Gastroesophageal sphincter (tissue), 3 donors: ENCODE measurements at regions not wholly inside any gene's neighbourhood (a gene's known extent, or its start where the extent isn't known, plus 50 kb on each side); places are given as distances from the start of the nearest gene placed in this dataset.

ENCODE experiments used
- EP300 ChIP-seq: sonication (generic); formaldehyde crosslinking; IDR thresholded peaks from one replicate; pipeline ENCODE4 v1.6.1; 2017; ENCODE audit warnings: antibody characterized with exemption, mild to moderate bottlenecking
- POLR2A ChIP-seq, 2 donors: fragments of 450-650 bp; IDR thresholded peaks; one replicate each; pipeline ENCODE4 v1.6.1; 2017; ENCODE audit warnings: antibody characterized with exemption in 2 of 2, mild to moderate bottlenecking in 2 of 2, moderate library complexity in 1 of 2
- POLR2AphosphoS5 ChIP-seq: sonication (generic); formaldehyde crosslinking; IDR thresholded peaks from one replicate; pipeline ENCODE4 v1.6.1; 2017; ENCODE audit warnings: antibody characterized with exemption
- TF ChIP-seq, protein P1 (sequence below), 4 experiments: fragments of 200-600 bp in 2 of 4; fragments of 450-650 bp in 2 of 4; sonication (generic) in 1 of 4; IDR thresholded peaks; one replicate each; pipeline ENCODE4 v1.5.1; 2017 to 2019; ENCODE audit warnings: antibody characterized with exemption in 4 of 4, mild to moderate bottlenecking in 2 of 4, moderate library complexity in 2 of 4

DNA sequence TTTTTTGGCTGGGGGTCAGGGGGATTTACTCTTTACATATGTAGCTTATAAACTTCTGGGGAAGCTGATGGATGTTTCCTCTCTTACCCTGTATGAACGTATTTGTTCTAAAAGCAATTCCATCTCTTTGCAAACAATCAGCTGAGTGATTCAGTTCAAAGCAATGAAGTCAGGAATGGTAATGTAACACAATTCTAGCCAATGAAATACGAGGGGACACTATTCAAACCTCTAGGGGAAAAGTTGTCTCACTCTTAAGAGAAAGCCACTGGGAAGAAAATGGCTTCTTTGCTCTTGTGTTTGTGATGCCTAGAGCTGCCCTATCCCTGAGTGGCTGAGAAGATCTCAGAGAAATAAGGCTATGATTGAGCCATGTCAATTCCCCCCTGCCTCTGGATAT is 134.8 kb upstream of the SEMA3C start:
- TF ChIP-seq, protein P1, sequence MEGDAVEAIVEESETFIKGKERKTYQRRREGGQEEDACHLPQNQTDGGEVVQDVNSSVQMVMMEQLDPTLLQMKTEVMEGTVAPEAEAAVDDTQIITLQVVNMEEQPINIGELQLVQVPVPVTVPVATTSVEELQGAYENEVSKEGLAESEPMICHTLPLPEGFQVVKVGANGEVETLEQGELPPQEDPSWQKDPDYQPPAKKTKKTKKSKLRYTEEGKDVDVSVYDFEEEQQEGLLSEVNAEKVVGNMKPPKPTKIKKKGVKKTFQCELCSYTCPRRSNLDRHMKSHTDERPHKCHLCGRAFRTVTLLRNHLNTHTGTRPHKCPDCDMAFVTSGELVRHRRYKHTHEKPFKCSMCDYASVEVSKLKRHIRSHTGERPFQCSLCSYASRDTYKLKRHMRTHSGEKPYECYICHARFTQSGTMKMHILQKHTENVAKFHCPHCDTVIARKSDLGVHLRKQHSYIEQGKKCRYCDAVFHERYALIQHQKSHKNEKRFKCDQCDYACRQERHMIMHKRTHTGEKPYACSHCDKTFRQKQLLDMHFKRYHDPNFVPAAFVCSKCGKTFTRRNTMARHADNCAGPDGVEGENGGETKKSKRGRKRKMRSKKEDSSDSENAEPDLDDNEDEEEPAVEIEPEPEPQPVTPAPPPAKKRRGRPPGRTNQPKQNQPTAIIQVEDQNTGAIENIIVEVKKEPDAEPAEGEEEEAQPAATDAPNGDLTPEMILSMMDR (IDR thresholded peaks at IDR 0.05), result no peak
- TF ChIP-seq POLR2AphosphoS5, result no peak
- TF ChIP-seq POLR2A (IDR thresholded peaks at IDR 0.05), result no peak
- TF ChIP-seq EP300, result no peak
